ENCODE measurements at regions not wholly inside any gene's neighbourhood (a gene's known extent, or its start where the extent isn't known, plus 50 kb on each side); places are given as distances from the start of the nearest gene placed in this dataset.

DNA sequence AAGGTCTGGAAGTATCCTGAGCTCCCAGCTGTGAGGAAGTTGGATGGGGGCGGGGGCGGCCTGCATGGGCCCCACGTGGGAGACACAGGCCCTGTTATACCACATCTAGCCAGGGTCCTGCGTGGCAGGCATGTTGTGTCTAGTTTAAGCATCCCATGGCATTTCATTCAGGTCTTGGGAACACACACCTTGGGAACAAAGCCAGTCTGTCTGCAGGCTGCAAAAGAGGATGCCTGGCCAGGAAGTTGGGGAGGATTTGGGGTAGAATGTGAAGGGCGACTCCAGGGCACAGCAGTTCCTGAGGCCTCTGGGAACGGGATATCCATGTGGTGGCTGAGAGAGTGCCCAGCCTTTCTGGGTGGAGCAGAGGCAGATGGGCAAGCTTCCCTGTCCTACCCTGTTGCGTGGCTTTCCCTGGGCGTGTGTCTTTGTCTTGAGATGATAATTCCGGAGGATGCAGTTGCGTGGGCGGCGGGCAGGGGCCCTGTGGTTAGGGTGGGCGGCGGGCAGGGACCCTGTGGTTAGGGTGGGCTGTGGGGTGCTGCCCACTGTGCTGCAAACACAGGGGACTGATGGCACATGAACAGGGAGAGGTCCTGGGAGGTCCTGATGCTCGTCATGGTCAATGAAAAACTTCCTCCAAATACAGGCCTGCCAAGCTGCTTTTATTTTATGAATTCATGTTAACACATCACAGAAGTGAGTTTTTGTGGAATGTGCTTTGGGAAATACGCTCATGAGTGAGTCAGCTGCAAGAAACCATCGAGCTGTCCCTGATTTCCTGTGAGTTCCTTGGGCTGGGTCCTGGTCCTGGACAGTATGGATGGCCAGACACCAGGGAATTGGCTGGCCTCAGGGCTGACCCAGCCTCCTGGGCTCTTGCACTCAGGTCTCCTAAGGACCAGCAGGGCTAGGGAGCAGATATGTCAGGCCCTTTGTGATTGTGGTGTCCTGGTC lies 90.0 kb upstream of the HS6ST1 start:
- Histone ChIP-seq H3K27me3 (no peaks in the 10 kb centered on the region), H3K4me1 (peaks cover 5% of the 10 kb centered on the region; the same call in 1 of the 2 replicates), H3K9me3 (no peaks in the 10 kb centered on the region), H3K4me3 (ENCODE audit: low read depth, low read length) (no peak overlapping the region), H3K36me3 (no peaks in the 10 kb centered on the region)
- DNase-seq = no peak
- TF ChIP-seq, protein P1, sequence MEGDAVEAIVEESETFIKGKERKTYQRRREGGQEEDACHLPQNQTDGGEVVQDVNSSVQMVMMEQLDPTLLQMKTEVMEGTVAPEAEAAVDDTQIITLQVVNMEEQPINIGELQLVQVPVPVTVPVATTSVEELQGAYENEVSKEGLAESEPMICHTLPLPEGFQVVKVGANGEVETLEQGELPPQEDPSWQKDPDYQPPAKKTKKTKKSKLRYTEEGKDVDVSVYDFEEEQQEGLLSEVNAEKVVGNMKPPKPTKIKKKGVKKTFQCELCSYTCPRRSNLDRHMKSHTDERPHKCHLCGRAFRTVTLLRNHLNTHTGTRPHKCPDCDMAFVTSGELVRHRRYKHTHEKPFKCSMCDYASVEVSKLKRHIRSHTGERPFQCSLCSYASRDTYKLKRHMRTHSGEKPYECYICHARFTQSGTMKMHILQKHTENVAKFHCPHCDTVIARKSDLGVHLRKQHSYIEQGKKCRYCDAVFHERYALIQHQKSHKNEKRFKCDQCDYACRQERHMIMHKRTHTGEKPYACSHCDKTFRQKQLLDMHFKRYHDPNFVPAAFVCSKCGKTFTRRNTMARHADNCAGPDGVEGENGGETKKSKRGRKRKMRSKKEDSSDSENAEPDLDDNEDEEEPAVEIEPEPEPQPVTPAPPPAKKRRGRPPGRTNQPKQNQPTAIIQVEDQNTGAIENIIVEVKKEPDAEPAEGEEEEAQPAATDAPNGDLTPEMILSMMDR (IDR thresholded peaks at IDR 0.05; ENCODE audit: low read depth, low read length) = no peak

DNA sequence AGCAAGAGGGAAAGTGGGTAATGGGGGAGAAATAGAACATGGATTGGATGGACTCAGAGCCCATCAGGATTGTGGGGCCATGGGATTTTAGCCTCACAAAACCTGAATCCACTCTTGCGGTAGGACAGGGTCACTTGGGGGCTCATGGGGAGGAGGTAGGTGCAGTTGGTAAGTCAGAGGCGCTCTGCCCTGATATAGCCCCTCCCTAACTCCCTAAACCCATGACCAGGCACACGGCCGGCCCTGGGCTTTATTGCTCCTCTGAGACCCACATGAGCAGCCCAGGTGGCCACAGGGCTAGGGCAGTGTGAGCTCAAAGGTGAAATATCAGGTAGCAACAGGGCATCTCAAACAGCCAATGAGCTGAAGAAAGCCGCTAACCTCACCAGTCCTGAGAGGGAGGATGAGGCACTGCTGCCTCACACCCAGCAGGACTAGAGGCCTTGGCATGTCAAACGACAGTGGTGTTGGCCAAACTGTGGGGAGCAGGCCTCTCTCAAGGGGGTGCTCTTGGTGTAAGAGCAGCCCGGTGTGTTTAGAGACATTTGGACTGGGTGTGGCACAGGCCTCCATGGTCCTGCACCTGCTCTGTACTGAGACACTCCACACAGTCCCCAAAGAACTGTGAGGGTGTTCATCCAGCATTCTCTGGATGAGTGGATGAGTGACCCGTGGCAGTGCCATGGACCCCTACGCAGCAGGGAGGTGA lies 90.8 kb upstream of the HS6ST1 start:
- DNase-seq = no peak
- TF ChIP-seq, protein P1 (IDR thresholded peaks at IDR 0.05; ENCODE audit: low read depth, low read length) = no peak
- Histone ChIP-seq H3K36me3 (no peaks in the 10 kb centered on the region), H3K4me3 (ENCODE audit: low read depth, low read length) (no peak overlapping the region), H3K4me1 (peaks cover 10% of the 10 kb centered on the region), H3K27me3 (no peaks in the 10 kb centered on the region), H3K9me3 (no peaks in the 10 kb centered on the region)

DNA sequence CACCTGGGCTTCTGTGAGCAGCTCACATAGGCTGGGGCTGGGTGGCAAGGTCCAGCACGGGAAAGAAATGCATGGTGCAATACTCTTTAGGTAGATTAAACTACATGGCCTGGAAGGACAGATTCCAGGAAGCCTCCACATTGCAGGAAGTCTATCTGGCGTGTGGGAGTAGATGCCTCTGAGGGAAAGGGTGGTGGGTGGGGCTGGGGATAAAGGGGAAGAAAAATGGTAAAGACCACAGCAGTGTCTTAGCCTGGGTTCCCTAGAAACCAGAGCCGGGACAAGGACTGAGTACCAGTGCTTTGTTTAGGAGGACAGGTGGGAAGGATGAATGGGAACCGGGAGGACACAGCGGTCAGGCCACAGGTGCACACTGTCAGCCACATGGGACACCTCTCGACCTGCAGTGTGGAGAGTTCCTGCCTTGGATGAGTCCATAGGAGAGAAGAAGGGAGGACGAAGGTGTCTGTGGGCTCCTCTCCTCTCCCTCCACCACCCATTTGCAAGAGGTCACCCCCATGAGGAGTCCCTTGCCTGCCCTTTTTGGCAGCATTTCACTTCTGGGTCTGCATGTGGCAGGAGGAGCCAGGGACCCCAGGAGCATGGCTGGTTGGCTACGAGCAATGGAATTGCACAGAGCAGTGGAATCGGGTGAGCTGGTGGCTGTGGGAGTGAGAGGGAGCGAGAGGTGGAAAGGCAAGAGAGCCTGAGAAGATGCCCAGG lies 91.5 kb upstream of the HS6ST1 start:
- Histone ChIP-seq H3K4me3 (ENCODE audit: low read depth, low read length) (no peak overlapping the region), H3K4me1 (peaks cover 10% of the 10 kb centered on the region), H3K9me3 (no peaks in the 10 kb centered on the region), H3K27me3 (no peaks in the 10 kb centered on the region), H3K36me3 (no peaks in the 10 kb centered on the region)
- DNase-seq = no peak
- TF ChIP-seq, protein P1 (IDR thresholded peaks at IDR 0.05; ENCODE audit: low read depth, low read length) = no peak

DNA sequence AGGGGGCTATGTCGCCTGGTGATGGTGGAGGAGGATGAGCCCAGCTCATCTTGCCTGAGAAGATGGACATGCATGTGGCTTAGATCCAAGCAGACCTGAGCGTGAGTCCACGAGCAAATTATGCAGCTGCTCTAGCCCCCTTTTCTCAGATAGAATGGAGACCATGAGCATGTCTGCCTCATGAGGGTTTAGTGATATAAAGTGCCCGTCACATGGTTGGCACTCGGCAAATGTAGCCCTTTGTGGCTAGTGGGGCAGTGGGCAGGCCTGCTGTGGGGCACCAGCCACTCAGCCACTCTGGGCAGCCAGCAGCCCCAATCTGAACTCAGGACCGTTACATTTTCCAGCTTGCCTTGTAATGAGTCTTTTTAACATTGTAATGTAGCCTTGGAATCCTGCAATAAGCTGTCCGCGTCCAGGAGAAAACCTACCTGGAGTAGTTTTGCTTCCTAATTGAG lies 92.1 kb upstream of the HS6ST1 start:
- Histone ChIP-seq H3K36me3 (no peaks in the 10 kb centered on the region), H3K4me3 (ENCODE audit: low read depth, low read length) (no peak overlapping the region), H3K4me1 (peaks cover 10% of the 10 kb centered on the region), H3K9me3 (no peaks in the 10 kb centered on the region), H3K27me3 (no peaks in the 10 kb centered on the region)
- TF ChIP-seq, protein P1 (IDR thresholded peaks at IDR 0.05; ENCODE audit: low read depth, low read length) = no peak
- DNase-seq = no peak

DNA sequence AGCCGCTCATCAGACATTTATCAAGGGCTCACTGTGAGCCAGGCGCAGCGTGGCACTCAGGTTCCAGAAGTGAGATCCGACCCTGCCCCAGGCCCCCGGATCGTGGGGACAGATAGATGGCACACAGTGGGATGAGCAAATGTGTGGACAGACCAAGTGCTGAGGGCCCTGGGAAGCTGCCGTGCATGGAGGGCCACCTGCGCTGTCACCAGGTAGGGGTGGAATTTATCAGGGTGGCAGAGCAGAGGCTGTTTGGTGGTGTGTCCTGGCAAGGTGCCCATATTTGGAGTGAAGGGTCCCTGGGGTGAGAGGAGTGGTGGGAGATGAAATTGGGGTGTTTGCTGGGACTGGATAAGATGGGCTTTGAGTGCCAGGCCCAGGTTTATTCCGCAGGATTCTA lies 92.8 kb upstream of the HS6ST1 start:
- H3K9me3 ChIP-seq = no peaks in the 10 kb centered on the region
- peaks cover 10% of the 10 kb centered on the region for H3K4me1 ChIP-seq
- TF ChIP-seq, protein P1 (IDR thresholded peaks at IDR 0.05; ENCODE audit: low read depth, low read length) = no peak
- no peak for DNase-seq
- no peaks in the 10 kb centered on the region for H3K27me3 ChIP-seq
- no peaks in the 10 kb centered on the region for H3K36me3 ChIP-seq
- no peak overlapping the region for H3K4me3 ChIP-seq (ENCODE audit: low read depth, low read length)
